ENCODE measurements at regions not wholly inside any gene's neighbourhood (a gene's known extent, or its start where the extent isn't known, plus 50 kb on each side); places are given as distances from the start of the nearest gene placed in this dataset.

GRCh38 chr10:4546500-4546899 is 279.5 kb upstream of the AKR1E2 start:
- no peak overlapping the region for H3K27ac ChIP-seq
- TF ChIP-seq CTCF (conservative IDR thresholded peaks at IDR 0.05): no peak

DNA sequence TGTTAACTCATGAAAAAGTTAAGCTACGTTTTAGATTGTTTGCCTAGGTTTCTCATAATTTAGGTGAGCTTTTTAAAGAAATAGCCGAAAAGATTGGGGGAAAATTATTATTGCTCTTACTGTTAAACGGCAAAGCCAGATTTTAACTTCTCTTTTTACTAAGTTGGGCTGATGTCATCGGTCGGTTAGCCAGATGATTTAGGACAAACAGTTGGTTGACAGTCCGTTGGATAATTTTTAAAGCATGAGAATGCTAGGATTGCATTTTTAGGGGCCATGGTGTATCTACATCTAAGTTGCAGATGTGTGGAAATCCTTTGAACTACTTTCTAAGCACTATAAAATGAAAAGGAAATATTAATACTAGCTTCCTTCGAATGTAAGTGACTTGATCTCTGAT is 280.9 kb upstream of the AKR1E2 start:
- TF ChIP-seq CTCF (conservative IDR thresholded peaks at IDR 0.05): no peak
- H3K27ac ChIP-seq: no peak overlapping the region

DNA sequence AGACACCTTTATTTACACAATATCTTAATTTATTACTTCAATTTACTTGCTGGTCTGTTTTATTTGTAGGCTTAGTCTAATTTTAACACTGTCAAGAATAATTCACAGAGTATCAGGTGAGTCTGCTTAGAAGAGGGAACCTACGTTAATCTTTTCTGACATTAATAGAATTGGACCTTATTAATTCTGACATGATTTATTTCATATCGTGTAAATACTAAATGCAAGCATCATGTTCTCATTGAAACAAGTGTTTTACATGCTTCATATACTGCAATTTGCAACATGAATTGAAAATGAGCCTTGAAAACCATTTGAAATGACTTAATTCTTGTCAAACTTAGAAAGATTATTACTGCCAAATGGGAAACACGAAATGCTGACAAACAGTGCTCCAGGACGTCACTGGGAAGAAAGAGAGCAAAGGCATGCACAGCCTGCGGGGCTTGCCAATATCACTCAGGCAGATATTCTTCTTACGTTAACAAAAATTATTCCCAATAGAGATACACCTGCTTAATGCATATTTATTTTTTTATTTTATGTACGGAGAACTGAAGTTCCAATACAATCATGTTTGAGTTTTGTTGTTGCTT is 282.0 kb upstream of the AKR1E2 start:
- TF ChIP-seq CTCF (conservative IDR thresholded peaks at IDR 0.05): no peak

DNA sequence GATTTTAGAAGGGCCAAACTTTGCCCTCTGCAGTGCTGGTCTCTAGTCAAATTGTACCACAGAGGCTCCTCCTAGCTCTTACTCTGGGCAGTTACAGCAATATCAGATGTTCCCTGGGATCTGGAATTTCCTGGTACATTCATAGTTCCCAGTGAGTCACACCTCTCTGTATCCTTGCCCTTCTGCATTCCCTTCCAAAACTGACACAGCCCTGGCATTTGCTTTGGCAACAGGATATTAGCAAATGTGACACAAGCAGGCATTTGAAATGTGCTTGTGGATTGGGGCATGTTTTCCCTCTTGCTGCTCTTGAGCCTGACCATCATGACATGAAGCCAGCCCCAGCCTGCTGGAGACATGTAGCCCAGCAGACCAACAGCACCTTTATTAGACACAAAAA is 284.7 kb upstream of the AKR1E2 start:
- no peak overlapping the region for H3K27ac ChIP-seq
- TF ChIP-seq CTCF (conservative IDR thresholded peaks at IDR 0.05): no peak

More for the DNA sequence above, 282.0 kb upstream of the AKR1E2 start:
- H3K27ac ChIP-seq: no peak overlapping the region

DNA sequence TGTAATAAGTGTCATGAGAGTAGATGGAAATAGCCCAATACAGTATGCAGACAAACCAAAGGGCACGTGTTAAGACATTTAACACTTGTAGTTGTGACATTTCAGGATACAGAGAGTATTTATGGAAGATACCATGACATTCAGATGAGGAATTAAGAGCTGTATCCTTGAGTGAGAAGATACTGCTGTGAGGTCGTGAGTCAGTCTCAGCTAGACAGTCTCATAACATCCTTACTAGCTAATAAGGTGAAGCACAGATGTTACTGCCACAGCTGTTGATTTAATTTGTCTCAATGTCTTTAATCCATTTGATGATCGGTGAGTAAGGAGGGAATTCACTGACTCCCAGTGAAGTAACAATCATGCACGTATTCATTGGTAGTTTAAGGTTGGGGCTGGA is 288.0 kb upstream of the AKR1E2 start:
- TF ChIP-seq CTCF (conservative IDR thresholded peaks at IDR 0.05): no peak
- no peak overlapping the region for H3K27ac ChIP-seq

DNA sequence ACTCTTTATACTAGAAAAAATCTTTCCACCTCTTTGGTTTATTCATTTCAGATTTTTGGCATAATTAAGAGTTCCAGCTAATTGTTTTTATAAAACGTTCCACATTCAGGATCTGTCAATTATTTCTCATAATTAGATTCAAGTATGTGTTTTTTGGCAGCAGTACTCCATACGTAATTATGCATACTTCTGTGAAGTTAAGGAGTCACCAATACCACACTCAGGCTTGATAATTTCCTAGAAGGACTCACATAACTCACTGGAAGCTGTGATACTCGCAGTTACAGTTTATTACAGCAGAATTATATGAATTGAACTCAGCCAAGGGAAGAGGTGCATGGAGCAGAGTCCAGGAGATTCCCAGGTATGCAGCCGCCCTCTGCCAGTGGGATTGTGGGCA is 290.5 kb upstream of the AKR1E2 start:
- no peak for TF ChIP-seq CTCF (conservative IDR thresholded peaks at IDR 0.05)
- no peak overlapping the region for H3K27ac ChIP-seq

DNA sequence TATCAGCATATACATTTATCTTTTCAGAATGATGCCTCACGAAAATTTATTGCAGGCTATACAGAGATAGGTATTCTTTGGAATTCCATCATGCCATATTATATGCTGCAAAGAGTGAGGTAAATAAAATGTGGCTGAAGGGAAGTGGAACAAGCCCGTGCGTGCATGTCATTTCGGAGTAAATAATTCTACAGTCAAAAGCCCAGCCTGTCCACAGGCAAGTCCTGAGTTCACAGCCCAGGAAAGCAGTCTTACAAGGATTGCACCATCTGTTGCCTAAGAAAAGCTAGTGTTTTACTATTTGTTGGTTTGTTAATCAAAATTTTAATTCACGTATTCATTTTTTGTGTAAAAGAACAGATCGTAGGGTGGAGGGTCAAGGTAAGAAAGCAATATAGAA is 292.4 kb upstream of the AKR1E2 start:
- H3K27ac ChIP-seq: no peak overlapping the region
- TF ChIP-seq CTCF (conservative IDR thresholded peaks at IDR 0.05): no peak

Measured in VCaP (cell line).